ENCODE measurements at regions not wholly inside any gene's neighbourhood (a gene's known extent, or its start where the extent isn't known, plus 50 kb on each side); places are given as distances from the start of the nearest gene placed in this dataset.
"Not testable (repeated sequence)": the region's sequence is repeated elsewhere in the genome, so short reads cannot be mapped to it uniquely, and the experiment has no call there.

GRCh38 chr4:143819029-143819428, 86.3 kb downstream of the GYPE start:
- no peak for DNase-seq

GRCh38 chr4:143817866-143818265, 87.5 kb downstream of the GYPE start:
- DNase-seq: not testable (repeated sequence)

GRCh38 chr4:143815375-143815774, 90.0 kb downstream of the GYPE start:
- peak; percentile 28 for DNase-seq

GRCh38 chr4:143813431-143814154, 91.8 kb downstream of the GYPE start:
- not testable (repeated sequence) for DNase-seq

- not testable (repeated sequence) for DNase-seq
Measured at GRCh38 chr4:143791693-143792092, 91.2 kb upstream of the FREM3 start.

- DNase-seq: peak; percentile 23
Measured at GRCh38 chr4:143790425-143790824, 90.0 kb upstream of the FREM3 start.

- DNase-seq: peak; percentile 64
Measured at GRCh38 chr4:143789618-143790017, 89.1 kb upstream of the FREM3 start.

- no peak for DNase-seq
Measured at GRCh38 chr4:143784567-143784966, 84.1 kb upstream of the FREM3 start.

GRCh38 chr4:143782521-143782920, 82.0 kb upstream of the FREM3 start:
- no peak for DNase-seq

GRCh38 chr4:143773998-143774895, 73.8 kb upstream of the FREM3 start:
- DNase-seq: peak; percentile 94

- DNase-seq: no peak
Measured at GRCh38 chr4:143771269-143771668, 70.8 kb upstream of the FREM3 start.

GRCh38 chr4:143768007-143768591, 67.6 kb upstream of the FREM3 start:
- DNase-seq: no peak

GRCh38 chr4:143763587-143763986, 63.1 kb upstream of the FREM3 start:
- DNase-seq: no peak

- DNase-seq: no peak
Measured at GRCh38 chr4:143762511-143762910, 62.0 kb upstream of the FREM3 start.
